Ishikawa (cell line): ENCODE measurements at regions not wholly inside any gene's neighbourhood (a gene's known extent, or its start where the extent isn't known, plus 50 kb on each side); places are given as distances from the start of the nearest gene placed in this dataset.

ENCODE experiments used
- CEBPB ChIP-seq: IDR thresholded peaks from 2 replicates; pipeline ENCODE4 v1.6.1; 2012
- CREB1 ChIP-seq: IDR thresholded peaks from 2 replicates; pipeline ENCODE4 v1.6.1; 2012; ENCODE audit warnings: low read depth
- EGR1 ChIP-seq: IDR thresholded peaks from 2 replicates; pipeline ENCODE4 v1.6.1; 2012
- EP300 ChIP-seq: IDR thresholded peaks from 2 replicates; pipeline ENCODE4 v1.6.1; 2012; ENCODE audit warnings: borderline replicate concordance
- FOXM1 ChIP-seq: IDR thresholded peaks from 2 replicates; pipeline ENCODE4 v1.6.1; 2012; ENCODE audit warnings: low read depth, borderline replicate concordance
- NFIC ChIP-seq: IDR thresholded peaks from 2 replicates; pipeline ENCODE4 v1.6.1; 2012
- RAD21 ChIP-seq: IDR thresholded peaks from 2 replicates; pipeline ENCODE4 v1.6.1; 2012; ENCODE audit warnings: low read depth
- TAF1 ChIP-seq: IDR thresholded peaks from 2 replicates; pipeline ENCODE4 v1.6.1; 2012; ENCODE audit warnings: low read depth, mild to moderate bottlenecking
- TCF12 ChIP-seq: IDR thresholded peaks from 2 replicates; pipeline ENCODE4 v1.6.1; 2012; ENCODE audit warnings: low read depth
- TEAD4 ChIP-seq: IDR thresholded peaks from 2 replicates; pipeline ENCODE4 v1.6.1; 2012
- YY1 ChIP-seq: IDR thresholded peaks from 2 replicates; pipeline ENCODE4 v1.6.1; 2012; ENCODE audit warnings: low read depth
- ZBTB7A ChIP-seq: IDR thresholded peaks from 2 replicates; pipeline ENCODE4 v1.6.1; 2012; ENCODE audit warnings: low read depth
- TF ChIP-seq, protein P1 (sequence below): IDR thresholded peaks from 2 replicates; pipeline ENCODE4 v1.6.1; 2012; ENCODE audit warnings: low read depth, mild to moderate bottlenecking
- TF ChIP-seq, protein P2 (sequence below): IDR thresholded peaks from 2 replicates; pipeline ENCODE4 v1.6.1; 2012
- TF ChIP-seq, protein P3 (sequence below): IDR thresholded peaks from 2 replicates; pipeline ENCODE4 v1.6.1; 2012

DNA sequence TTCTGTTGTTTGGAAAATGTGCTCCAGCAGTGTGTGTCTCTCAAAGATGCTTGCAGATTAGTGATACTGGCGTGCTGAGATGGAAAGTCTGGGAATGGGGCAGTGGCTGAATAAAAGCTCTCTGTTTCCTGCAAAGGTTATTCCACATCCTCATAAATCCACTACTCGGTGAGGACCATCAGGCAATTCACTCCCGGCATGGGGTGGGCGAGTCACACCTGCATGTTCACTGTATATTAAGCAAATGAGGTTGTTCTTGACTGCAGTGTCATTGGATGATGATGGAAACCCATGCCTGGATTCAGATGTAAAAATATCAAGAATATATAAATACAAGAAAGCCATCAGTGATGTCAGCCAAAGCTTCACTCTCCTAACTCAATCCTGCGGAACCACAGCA, 65.4 kb upstream of the DSCAM start:
- TF ChIP-seq, protein P1, sequence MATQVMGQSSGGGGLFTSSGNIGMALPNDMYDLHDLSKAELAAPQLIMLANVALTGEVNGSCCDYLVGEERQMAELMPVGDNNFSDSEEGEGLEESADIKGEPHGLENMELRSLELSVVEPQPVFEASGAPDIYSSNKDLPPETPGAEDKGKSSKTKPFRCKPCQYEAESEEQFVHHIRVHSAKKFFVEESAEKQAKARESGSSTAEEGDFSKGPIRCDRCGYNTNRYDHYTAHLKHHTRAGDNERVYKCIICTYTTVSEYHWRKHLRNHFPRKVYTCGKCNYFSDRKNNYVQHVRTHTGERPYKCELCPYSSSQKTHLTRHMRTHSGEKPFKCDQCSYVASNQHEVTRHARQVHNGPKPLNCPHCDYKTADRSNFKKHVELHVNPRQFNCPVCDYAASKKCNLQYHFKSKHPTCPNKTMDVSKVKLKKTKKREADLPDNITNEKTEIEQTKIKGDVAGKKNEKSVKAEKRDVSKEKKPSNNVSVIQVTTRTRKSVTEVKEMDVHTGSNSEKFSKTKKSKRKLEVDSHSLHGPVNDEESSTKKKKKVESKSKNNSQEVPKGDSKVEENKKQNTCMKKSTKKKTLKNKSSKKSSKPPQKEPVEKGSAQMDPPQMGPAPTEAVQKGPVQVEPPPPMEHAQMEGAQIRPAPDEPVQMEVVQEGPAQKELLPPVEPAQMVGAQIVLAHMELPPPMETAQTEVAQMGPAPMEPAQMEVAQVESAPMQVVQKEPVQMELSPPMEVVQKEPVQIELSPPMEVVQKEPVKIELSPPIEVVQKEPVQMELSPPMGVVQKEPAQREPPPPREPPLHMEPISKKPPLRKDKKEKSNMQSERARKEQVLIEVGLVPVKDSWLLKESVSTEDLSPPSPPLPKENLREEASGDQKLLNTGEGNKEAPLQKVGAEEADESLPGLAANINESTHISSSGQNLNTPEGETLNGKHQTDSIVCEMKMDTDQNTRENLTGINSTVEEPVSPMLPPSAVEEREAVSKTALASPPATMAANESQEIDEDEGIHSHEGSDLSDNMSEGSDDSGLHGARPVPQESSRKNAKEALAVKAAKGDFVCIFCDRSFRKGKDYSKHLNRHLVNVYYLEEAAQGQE: no peak
- TF ChIP-seq NFIC (no peak), TAF1 (no peak), CREB1 (no peak), ZBTB7A (no peak), TCF12 (no peak), RAD21 (no peak), FOXM1 (no peak)
- TF ChIP-seq, protein P2, sequence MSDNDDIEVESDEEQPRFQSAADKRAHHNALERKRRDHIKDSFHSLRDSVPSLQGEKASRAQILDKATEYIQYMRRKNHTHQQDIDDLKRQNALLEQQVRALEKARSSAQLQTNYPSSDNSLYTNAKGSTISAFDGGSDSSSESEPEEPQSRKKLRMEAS: no peak

DNA sequence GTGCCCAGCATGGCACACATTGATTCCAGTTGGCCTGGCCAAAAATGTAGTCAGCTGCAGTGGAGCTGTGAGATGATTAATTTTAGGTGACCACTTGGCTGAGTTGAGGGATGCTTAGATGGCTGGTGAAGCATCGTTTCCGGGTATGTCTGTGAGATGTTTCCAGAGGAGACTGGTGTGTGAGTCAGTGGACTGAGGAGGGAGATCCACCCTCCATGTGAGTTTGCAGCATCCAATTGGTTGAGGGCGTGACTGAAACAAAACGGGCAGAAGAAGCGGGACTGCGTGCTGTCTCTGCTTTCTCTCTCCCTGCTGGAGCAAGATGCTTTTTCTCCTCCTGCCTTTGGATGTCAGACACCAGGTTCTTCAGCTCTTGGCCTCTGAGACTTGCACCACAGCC, 68.2 kb upstream of the DSCAM start:
- TF ChIP-seq YY1 (no peak), FOXM1 (no peak), EGR1 (no peak), EP300 (no peak), NFIC (no peak)
- TF ChIP-seq, protein P2: no peak
- TF ChIP-seq, protein P3, sequence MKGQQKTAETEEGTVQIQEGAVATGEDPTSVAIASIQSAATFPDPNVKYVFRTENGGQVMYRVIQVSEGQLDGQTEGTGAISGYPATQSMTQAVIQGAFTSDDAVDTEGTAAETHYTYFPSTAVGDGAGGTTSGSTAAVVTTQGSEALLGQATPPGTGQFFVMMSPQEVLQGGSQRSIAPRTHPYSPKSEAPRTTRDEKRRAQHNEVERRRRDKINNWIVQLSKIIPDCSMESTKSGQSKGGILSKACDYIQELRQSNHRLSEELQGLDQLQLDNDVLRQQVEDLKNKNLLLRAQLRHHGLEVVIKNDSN: no peak

DNA sequence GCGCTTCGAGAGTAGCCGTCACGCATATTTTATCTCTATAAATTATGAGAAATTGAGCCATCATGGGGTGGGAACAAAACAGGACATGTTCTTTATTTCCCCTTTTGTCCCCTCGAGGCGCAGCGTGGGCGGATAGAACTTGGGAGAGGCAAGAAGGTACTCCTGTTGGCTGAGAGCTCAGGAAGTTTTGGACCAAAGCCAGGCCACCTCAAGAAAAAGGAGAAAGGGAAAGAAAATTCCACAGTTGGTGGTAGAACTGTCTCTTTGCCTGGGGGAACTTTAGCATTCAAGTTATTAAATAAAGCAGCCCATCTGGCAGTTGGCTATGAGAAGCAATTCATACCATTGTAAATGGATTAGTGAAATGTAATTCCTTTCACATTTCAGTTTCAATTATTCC, 76.4 kb upstream of the DSCAM start:
- TF ChIP-seq YY1 (no peak), ZBTB7A (no peak), TEAD4 (no peak), CEBPB (no peak), EGR1 (no peak), TCF12 (no peak), NFIC (no peak), FOXM1 (no peak), RAD21 (no peak), EP300 (no peak), TAF1 (no peak), CREB1 (no peak)
- TF ChIP-seq, protein P3: no peak
- TF ChIP-seq, protein P1: no peak
- TF ChIP-seq, protein P2: no peak

DNA sequence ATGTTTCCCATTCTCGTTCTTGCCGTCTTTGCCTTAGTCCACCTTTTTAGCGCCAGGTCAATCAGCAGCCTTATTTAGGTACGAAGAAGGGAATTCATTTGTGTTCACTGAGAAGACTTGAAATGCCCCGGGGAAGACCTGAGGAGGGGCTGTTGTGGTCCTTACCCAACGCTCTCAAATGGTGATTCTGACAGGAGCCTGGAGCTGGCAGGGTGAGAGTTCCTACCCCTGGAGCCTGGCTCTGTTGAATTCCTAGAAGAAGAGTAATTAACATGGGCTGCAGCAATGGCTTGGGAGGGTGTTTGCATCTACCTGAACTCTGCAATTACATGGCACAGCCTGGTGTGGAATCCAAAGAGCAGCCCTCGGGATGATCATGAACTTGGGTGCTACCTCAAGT, 76.9 kb upstream of the DSCAM start:
- TF ChIP-seq RAD21 (no peak), YY1 (no peak), NFIC (no peak), EGR1 (no peak), TAF1 (no peak), TEAD4 (no peak), CEBPB (no peak), FOXM1 (no peak), TCF12 (no peak), CREB1 (no peak)
- TF ChIP-seq, protein P1: no peak
- TF ChIP-seq, protein P3: no peak
